Amygdala (tissue), 56 donors: ENCODE measurements at regions not wholly inside any gene's neighbourhood (a gene's known extent, or its start where the extent isn't known, plus 50 kb on each side); places are given as distances from the start of the nearest gene placed in this dataset.
"Not testable (repeated sequence)": the region's sequence is repeated elsewhere in the genome, so short reads cannot be mapped to it uniquely, and the experiment has no call there.

ENCODE experiments used
- DNase-seq, 56 donors: peaks; one replicate each; lab custom pipeline; 2025; lab: John Stamatoyannopoulos, UW

DNA sequence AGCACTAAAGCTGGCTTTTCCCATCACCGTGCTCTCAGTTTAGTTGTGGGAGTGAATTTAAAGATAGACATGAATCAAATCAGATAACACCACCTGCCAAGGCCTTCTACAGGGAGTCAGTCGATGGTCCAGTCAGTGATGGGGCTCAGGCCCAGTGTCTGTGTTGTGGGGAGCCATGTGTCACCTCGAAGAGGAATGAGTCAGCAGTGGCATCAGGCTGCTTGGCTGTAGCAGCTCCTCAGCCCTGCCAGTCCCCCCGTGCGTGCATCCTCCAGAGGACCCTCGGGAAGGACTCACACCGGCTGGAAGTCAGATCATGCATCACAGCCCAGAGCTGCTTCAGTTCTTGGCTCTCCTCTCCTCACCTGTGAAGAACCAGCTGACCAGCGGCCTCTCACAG, 420.4 kb upstream of the RAB6C start:
- DNase-seq, result no peak

DNA sequence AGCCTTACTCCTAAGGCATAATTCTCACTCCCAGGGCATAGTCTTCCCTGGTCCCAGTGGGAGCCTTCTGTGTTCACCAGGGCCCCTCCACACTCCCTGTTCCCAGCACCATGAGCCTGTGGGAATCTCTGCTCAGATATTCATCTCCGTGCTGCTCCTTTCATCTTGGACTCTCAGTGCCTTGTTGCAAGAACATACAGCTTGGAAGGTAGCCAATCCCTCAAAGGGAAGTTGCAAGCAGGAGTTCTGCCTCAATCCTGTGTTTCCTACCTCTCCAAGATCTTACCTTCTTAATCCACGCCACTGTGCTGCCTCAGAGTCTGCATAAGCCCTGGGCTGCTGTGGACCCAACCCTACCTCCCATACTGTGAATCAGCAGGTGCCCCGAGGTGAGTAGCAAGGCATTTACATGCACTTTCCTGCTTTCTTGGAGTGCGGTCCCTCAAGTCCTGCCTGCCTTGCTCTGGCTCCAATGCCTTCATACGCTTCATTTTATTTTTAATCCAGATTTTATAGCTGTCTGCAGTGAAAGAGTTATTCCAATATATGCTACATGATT, 413.8 kb upstream of the RAB6C start:
- DNase-seq, result no peak

DNA sequence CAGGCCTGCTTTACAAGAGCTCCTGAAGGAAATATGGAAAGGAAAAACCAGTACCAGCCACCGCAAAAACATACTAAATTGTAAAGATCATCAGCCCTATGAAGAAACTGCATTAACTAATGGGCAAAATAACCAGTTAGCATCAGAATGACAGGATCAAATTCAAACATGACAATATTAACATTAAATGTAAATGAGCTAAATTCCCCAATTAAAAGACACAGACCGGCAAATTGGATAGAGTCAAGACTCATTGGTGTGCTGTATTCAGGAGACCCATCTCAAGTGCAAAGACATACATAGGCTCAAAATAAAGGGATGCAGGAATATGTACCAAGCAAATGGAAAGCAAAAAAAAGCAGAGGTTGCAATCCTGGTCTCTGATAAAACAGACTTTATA, 408.7 kb upstream of the RAB6C start:
- DNase-seq, result not testable (repeated sequence)

DNA sequence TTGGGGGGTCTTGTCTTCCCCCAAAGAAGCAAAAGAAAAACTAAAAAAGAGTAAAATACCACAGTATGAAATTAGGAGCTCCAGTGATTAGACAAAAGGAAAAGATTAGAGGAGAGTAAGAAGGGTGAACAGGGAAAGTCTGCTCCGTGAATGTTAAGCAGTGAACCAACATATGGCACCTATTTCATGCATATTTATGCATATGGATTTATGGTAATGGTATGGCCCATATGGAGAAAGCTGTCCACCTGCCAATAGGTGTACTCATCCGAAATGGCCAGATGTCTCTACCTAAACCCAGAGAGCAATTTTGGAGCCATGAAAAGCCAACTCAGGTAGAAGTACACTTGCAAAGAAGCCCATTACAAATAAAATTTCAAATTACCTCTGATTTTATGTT, 404.0 kb upstream of the RAB6C start:
- no peak for DNase-seq

DNA sequence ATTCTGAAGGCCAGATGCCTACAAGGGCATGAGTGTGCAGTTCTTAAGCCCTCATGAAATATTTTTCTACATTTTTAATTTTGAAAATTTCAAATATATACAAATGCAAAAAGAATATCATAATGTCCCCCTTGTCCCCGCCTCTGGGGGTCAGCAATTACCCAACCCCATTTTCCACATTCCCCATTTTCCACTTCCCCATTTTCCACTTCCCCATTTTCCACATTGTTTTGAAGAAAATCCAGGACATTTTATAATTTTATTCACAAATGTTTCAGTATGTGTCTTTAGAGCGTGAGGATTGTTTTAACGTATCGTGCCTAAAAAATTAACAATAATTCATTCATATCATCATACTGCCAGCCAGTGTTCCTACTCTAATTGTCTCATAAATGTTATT, 403.6 kb upstream of the RAB6C start:
- DNase-seq, result no peak

DNA sequence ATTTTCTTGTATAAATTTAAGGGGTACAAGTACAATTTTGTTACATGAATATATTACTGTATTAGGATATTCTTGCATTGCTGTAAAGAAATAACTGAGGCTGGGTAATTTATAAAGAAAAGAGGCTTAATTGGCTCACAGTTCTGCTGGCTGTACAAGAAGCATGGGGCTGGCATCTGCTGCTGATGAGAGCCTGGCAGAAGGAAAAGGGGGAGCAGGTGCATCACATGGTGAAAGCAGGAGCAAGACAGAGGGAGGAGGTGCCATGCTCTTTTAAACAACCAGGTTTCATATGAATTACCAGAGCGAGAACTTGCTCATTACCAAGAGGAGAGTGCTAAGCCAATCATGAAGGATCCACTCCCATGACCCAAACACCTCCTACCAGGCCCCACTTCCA, 399.5 kb upstream of the RAB6C start:
- DNase-seq, result no peak

DNA sequence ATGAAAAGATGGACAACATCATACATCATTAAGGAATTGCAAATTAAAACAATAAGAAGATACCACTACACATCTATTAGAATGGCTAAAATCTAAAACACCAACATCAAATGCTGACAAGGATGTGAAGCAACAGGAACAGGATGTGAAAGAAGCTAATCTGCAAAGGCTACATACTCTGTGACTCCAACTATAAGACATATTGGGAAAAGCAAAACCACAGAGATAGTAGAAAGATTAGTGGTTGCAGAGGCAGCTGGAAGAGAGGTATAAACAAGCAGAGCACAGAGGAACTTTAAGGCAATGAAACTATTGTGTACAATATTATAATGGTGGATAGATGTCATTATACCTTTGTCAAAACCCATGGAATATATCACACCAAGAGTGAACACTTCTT, 393.7 kb upstream of the RAB6C start:
- no peak for DNase-seq

DNA sequence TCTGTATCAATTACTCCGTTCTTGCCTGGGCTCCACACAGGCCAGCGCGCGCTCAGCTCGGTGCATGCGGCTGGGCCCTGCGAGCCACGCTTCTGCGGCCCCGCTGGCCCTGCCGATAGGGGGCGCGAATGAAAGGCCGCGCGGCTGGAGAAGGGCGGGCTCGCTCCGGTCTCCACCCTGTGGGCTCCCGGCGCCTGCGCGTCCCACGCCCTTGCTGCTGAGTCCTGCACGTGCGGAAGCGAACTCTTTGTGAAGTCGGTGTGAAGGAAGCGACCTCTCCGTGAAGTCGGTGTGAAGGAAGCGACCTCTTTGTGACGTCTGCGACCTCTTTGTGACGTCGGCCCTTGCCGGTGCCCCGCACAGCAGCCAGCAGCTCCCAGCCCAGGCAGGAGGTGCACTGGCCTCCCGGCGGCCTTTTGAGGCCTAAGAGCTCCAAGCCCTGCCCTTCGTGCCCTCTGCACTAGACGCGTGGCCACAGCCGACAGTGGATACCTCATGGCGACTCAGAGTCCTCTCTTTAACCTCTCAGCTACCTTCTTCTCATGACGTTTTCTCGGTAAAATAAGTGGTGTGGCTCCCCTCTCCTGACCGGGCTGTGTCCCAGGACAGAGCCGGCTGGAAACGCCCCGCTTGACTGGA, 391.9 kb upstream of the RAB6C start:
- DNase-seq, result no peak

DNA sequence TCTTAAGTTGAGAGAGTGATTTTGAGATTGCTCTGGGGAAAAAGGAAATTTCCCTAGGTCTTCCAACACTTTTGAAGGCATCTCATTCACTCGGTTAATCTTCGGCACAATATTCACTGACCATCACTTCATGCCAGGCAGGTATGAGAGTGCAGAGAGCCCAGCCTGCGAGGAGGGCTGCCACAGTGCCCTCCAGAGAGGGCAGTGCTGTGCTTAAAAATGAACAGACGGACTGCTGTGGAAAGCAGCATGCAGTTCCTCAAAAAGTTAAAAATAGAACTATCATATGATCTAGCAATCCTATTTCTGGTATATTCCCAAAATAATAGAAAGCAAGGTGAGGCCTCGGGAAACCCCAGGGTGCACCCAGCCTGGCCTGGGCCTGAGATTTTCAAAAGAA, 374.9 kb upstream of the RAB6C start:
- no peak for DNase-seq

DNA sequence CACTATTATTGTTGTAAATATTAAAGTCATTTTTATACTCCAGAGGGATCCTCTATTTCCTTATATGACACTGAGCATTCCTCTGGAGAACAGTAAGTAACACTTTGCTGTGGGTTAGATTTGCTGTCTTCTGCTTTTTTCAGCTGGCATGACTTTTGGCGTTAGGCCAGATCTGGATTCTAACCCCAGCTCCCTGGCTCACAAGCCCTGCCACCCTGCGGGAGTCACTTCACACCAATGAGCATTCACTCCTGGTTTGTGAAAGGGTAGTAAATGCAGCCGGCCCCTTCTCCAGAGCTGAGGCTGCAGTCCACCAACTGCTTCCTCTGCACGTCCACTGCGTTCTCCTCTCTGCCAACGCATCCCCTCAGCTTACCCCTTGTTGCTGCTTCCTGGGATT, 373.8 kb upstream of the RAB6C start:
- DNase-seq, result peak in 5 of 56 donors; percentile 6 to 20 (median 12)

DNA sequence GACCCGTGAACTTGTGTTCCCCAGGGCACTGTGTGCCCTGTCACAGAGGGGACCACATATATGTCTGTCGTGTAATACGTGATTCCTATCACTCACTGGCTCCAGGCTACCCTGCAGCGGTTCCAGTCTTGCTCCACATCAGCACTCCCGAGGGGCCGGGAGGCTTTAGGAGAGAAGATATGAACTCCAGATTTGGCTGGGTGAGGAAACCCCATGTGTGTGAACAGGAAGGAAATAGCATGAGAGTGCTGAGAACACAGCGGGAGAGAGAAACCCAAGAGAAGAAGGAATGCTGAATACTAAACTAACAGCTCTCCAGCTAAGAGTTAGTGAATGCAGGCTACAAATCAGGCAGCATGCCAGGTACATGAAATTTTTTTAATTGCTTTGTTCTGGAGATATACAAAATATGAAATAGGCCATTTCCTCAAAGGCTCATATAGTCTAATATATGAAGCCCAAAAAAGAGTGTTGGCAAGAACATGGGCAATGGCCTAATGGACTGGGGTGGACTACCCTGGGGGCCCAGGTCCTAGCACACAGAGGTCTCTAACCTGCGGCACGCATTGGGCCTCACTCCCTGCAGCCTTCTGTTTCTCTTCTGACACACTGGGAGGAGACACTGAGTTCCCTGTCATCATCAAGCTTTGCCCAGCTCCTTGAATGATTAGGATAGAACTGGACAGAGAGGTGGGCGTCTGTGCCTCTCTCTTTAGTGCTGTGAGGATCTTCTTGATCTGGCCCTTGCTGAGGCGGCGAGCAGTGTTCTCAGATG, 372.8 kb upstream of the RAB6C start:
- peak in 1 of 56 donors; percentile 9 for DNase-seq

DNA sequence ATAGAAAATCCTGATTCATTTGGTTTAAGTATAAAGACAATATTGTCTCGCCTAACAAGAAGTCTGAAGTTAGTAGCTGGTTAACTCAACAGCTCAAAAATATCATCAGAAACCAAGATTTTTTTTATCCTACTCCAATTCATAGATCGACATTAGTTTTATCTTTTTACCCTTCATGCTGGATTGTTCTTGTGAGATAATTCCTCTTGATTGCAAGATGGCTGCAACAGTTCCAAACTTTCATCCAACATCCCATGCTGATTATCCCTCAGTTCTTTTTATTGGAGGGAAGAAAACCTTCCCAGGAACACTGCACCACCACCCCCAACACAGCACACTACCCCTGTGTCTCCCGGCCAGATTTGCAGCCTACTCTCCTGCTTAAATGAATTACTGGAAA, 370.2 kb upstream of the RAB6C start:
- DNase-seq, result no peak

DNA sequence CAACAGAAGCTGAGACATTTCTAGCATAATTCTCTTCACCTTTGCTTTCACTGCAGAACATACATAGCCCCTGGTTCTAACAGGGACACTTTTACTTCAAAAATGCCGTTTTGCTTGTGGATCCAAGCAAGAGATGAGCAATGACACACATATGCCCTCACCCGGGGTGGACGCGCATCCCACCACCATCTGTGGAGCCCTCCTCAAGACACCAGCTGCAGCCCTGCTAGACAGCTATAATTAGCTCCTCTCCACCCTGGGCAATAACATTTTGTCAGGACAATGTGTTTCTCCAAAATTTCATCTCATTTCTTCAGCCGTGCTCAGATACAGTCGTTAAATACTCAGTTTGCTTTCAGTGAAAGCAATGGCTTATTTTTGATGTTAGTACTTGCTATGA, 368.7 kb upstream of the RAB6C start:
- no peak for DNase-seq

DNA sequence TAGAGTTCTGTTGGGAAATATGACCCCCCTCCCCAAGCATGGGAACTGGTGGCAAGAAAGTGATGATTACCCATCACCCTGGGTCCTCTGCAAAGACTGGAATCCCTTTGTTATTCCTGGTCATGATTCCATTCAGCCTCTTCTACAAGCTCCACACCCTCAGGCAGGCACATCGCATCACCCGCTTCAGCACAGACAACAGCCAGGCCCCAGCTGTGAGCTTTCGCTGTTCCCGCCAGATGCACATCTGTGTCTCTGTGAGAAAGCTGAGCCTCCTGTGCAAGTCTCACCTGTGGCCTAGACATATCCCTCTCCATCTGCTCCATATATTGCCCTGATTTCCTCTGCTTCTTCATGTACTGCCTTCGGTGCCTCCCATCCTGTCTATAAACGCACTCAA, 368.0 kb upstream of the RAB6C start:
- DNase-seq, result no peak

DNA sequence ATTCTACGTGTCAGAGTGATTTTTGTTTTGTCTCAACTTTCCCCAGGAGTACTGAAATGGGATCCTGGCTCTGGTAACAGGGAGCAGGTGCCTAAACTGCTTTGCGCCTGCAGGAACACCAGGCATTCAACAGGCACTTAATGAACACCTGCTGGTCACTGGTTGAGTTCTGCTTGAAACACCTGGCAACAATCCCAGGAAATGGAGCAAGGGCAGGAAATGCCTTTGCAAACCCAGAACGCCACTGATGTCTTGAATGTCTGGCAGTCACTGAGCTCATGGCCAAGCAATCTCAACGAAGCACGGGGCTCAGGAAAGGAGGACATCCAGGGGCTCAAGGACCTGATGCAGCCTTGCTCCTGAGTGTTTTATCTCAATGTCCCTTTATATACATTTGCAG, 360.0 kb upstream of the RAB6C start:
- DNase-seq, result no peak

DNA sequence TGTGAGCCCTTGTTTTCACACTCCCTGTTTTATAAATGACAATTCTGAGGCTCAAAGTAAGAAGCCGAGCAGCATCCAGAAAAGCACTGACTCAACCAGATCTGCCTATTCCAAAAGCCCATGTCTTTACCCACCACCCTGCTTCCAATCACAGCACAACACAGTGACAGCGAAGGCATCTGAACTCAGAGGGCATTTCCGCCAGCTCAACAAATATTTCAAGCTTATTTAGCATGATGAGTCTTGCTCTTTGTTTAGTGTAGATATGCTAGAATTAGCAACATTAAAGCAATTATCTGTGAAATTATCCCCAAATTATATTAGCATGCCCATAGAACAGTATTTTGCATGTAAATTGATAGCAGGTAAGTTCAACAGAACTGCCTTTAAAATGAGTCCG, 359.1 kb upstream of the RAB6C start:
- DNase-seq, result no peak

DNA sequence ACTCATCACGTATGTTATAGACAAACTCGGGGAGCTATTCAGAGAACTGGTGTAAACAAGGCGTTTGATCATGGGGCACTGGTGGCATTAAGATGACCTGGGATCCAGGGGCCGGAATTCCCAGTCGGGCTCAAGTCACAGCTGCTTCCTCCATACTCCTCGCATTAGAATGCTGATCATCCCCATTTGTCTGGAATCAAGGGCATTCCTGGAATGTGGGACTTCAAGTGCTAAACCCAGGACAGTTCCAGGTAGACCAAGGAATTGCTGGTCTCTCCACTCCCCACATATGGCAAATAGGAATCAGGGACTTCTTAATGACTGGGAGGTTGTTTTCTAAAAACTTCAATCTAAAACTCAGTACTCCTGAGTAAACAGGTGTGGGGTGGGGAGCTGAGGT, 355.7 kb upstream of the RAB6C start:
- DNase-seq, result no peak

DNA sequence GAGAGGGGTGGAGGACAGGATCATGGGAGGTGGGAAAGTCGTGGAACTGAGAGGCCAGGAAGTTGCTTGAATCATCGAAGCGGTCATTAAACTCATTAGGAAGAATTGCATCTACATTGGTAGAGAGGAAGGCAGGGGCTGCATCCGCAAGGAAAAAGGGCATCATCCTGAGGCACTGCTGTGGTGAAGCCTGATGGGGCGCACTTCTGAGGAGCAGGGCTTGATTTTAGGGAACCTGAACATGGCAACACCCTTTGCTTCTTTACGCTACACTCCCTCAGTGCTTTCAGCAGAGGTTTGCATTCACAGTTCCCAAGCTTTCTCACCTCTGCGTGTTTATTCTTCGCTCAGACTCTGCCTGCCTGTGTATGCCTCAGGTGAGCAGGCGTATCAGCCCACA, 352.0 kb upstream of the RAB6C start:
- DNase-seq, result no peak

DNA sequence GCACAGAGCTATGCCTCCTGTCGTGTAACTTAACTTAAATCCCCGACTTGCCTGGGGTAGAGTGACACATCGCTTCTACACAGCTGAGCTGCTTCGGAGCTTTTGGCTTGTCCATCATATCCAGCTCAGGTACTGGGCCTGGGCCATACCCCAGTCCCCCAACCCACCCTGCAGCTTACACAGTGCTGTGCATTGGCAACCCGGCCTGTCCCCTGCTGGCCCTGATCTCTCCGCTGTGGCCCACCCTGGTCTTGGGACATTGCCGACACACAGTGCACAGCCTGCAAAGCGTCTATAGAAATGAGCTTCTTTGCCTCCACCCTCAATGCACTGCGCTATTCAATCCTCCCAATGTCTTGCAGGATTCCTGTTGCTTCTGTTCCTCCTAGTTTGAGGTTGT, 342.8 kb upstream of the RAB6C start:
- DNase-seq, result no peak

DNA sequence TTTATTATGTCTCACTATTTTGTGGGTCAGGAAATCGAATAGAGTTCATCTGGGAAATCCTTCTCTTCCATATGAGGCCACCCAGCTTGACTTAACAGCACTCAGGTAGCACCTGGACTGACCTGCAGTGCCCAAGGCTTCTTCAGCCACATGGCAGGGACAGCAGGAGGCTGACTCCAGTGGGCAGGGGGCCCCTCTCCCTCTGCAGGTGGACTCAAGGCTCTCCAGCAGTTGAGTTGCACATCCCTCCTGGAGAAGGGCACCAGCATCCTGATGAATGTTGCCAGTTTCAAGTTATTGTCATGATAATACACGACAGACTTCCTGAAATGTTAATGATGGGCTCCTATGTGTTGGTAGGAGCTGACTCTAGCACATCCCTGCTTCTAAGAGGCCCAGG, 338.1 kb upstream of the RAB6C start:
- DNase-seq, result no peak

DNA sequence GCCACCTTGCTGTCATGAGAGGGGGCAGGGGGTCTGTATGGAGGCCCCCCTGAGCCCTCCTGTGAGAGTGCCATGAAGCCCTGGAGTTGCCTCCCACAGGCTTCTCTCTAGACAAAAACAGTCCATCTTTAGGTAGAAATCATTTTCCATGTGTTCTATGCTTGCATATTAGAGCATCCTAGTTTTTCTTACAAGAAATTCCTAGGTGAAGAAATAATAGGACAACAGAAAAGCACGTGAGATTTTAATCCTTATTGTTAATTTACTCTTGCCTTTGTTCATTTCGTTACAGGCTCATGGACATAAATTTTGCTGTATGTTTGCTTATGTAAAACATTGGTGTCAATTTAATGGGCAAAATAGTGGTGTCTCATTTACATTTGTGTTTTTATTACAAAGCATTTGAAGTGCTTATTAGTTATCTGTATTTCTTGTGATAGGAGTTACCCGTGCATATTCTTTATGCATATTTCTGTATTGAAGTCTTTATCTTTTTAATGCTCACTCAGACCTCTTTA, 336.9 kb upstream of the RAB6C start:
- DNase-seq, result no peak

DNA sequence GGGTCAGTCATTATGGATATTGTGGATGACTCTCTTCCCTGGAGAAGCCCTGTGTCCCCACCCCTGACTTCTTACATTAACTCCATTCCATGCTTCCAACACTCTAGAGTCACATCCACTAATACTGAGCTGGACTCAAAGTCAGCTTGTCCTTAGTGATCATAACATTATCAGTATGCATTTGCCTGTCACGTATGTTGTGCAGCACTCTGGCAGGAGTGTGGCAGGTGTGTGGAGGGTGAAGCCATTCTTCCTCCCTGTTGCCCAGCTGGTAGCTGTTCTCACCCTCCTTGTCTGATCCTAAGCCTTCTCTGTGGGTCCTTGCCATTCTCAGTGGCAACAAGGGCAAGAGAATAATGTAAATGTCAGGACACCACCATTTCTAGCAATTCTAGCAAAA, 334.1 kb upstream of the RAB6C start:
- no peak for DNase-seq
